Caco-2 (cell line): ENCODE measurements at regions not wholly inside any gene's neighbourhood (a gene's known extent, or its start where the extent isn't known, plus 50 kb on each side); places are given as distances from the start of the nearest gene placed in this dataset.

Source experiments
- BruUV-seq: library from RNA; stranded (reverse); fragments of 400-500 nt; replicated peaks from 2 replicates; lab custom pipeline; 2021; lab: Mats Ljungman, UMichigan
- CTCF ChIA-PET: fragments of 300-600 bp; sonication (Branson Sonifier 250); formaldehyde crosslinking; loops from one replicate; lab custom pipeline; 2022; ENCODE audit warnings: antibody characterized with exemption; lab: Charles Lee
- POLR2A ChIA-PET: fragments of 300-600 bp; sonication (Branson Sonifier 250); formaldehyde crosslinking; loops from one replicate; lab custom pipeline; 2022; ENCODE audit warnings: antibody characterized with exemption; lab: Charles Lee
- DNase-seq, 2 experiments: peaks; one replicate each; pipeline versions ENCODE4 v3.0.0 to v3.0.0-alpha.2; 2020 to 2022
- H3K27me3 ChIP-seq: replicated peaks from 2 replicates; pipeline ENCODE4 v1.6.0; 2011; ENCODE audit warnings: low read length; ENCODE audit not compliant: control insufficient read depth, insufficient read depth
- H3K36me3 ChIP-seq: 2 replicates; pipeline ENCODE4 v1.5.1; 2011; ENCODE audit warnings: low read length; ENCODE audit not compliant: control insufficient read depth, insufficient read depth
- H3K4me1 ChIP-seq: fragments of 250-450 bp; sonication (Bioruptor Pico); 2 replicates; pipeline ENCODE4 v1.5.1; 2020; ENCODE audit warnings: mild to moderate bottlenecking
- H3K4me3 ChIP-seq: 2 replicates; pipeline ENCODE4 v1.5.1; 2011; ENCODE audit warnings: low read depth, mild to moderate bottlenecking, control low read depth, low read length
- H3K9me3 ChIP-seq: fragments of 250-450 bp; sonication (Bioruptor Pico); 2 replicates; pipeline ENCODE4 v1.5.1; 2020; ENCODE audit warnings: mild to moderate bottlenecking, moderate library complexity
- H3K27ac Mint-ChIP-seq: one replicate; pipeline ENCODE4 v1.8.0; 2022; ENCODE audit warnings: mixed read lengths; ENCODE audit not compliant: unreplicated experiment
- H3K27me3 Mint-ChIP-seq: one replicate; pipeline ENCODE4 v1.8.0; 2022; ENCODE audit warnings: mixed read lengths; ENCODE audit not compliant: insufficient read depth, unreplicated experiment
- H3K36me3 Mint-ChIP-seq: one replicate; pipeline ENCODE4 v1.8.0; 2022; ENCODE audit warnings: mild to moderate bottlenecking, mixed read lengths; ENCODE audit not compliant: insufficient read depth, unreplicated experiment
- H3K4me1 Mint-ChIP-seq: one replicate; pipeline ENCODE4 v1.8.0; 2022; ENCODE audit warnings: low read depth, mixed read lengths; ENCODE audit not compliant: unreplicated experiment
- H3K4me3 Mint-ChIP-seq: one replicate; pipeline ENCODE4 v1.8.0; 2022; ENCODE audit warnings: mild to moderate bottlenecking, moderate library complexity, mixed read lengths; ENCODE audit not compliant: unreplicated experiment
- H3K9me3 Mint-ChIP-seq: one replicate; pipeline ENCODE4 v1.8.0; 2022; ENCODE audit warnings: mixed read lengths; ENCODE audit not compliant: unreplicated experiment
- CTCF ChIP-seq, 2 experiments: fragments of 200-600 bp in 1 of 2; IDR thresholded peaks; 1 replicate in 1 of 2; 2 replicates in 1 of 2; pipeline versions ENCODE4 v1.5.1 to v1.8.0; 2011 to 2022; ENCODE audit warnings: antibody characterized with exemption in 1 of 2, control low read depth in 1 of 2, inconsistent platforms in 1 of 2, low read depth in 1 of 2, low read length in 1 of 2, mild to moderate bottlenecking in 1 of 2, moderate library complexity in 1 of 2; ENCODE audit not compliant: insufficient read depth in 1 of 2, severe bottlenecking in 1 of 2, unreplicated experiment in 1 of 2
- intact Hi-C: fragments of 100-400 bp; cut with micrococcal nuclease; formaldehyde crosslinking; loops from one replicate; pipeline ENCODE4 v1.10.0; 2022; ENCODE audit not compliant: unreplicated experiment

- H3K27me3 ChIP-seq: no peaks in the 10 kb centered on the region; the same call in 1 of the 2 replicates
- no TSS peak for BruUV-seq
- H3K36me3 ChIP-seq: no peaks in the 10 kb centered on the region
- peaks cover 5% of the 10 kb centered on the region for H3K4me1 ChIP-seq
- intact Hi-C loops: no loop called here
- ChIA-PET POLR2A (interaction anchor here (0.5 kb wide), 1 partner anchor 202 kb away, joined by 4 read pairs; no protein-coding TSS in a partner anchor), CTCF (no interaction called here)
- no peaks in the 10 kb centered on the region for H3K4me1 Mint-ChIP-seq
- H3K4me3 ChIP-seq: no peak overlapping the region
- no peaks in the 10 kb centered on the region for H3K9me3 ChIP-seq
- H3K27me3 Mint-ChIP-seq: peaks cover 17% of the 10 kb centered on the region
- H3K27ac Mint-ChIP-seq: no peak overlapping the region
- no peaks in the 10 kb centered on the region for H3K36me3 Mint-ChIP-seq
- H3K9me3 Mint-ChIP-seq: no peaks in the 10 kb centered on the region
- H3K4me3 Mint-ChIP-seq: no peak overlapping the region
- no peak for DNase-seq
- no peak for TF ChIP-seq CTCF (IDR thresholded peaks at IDR 0.05; ENCODE audit: insufficient read depth in 1 of 2, low read depth in 1 of 2, low read length in 1 of 2, severe bottlenecking in 1 of 2, unreplicated experiment in 1 of 2)
Measured at GRCh38 chr7:42476255-42476654, 239.2 kb upstream of the GLI3 start.

DNA sequence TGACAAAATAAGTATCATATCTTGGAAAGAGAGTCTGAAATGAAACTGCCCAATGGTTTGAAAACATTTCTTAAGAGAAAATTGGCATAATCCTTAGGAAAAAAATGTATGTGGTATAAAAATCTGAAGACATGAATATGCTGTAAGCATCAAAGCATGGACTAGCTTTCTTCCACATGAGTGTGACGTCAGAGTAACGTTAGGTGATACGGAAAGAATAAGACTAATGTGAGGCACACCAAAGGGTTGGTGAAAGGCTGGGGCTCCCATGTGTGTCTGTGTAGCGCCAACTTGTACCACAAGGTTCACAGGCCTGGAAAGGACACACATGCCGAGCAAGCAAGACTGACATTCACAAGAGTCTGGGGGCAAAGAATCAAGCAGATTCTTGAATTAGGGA lies 238.1 kb upstream of the GLI3 start:
- ChIA-PET POLR2A (no interaction called here), CTCF (no interaction called here)
- H3K4me3 Mint-ChIP-seq: no peak overlapping the region
- no peak overlapping the region for H3K27ac Mint-ChIP-seq
- H3K4me1 Mint-ChIP-seq: no peaks in the 10 kb centered on the region
- H3K36me3 Mint-ChIP-seq: no peaks in the 10 kb centered on the region
- no peak for TF ChIP-seq CTCF (IDR thresholded peaks at IDR 0.05; ENCODE audit: insufficient read depth in 1 of 2, low read depth in 1 of 2, low read length in 1 of 2, severe bottlenecking in 1 of 2, unreplicated experiment in 1 of 2)
- Histone ChIP-seq H3K36me3 (no peaks in the 10 kb centered on the region), H3K9me3 (no peaks in the 10 kb centered on the region), H3K27me3 (no peaks in the 10 kb centered on the region; the same call in 1 of the 2 replicates), H3K4me1 (peaks cover 5% of the 10 kb centered on the region), H3K4me3 (no peak overlapping the region)
- H3K9me3 Mint-ChIP-seq: no peaks in the 10 kb centered on the region
- intact Hi-C loops: no loop called here
- no TSS peak for BruUV-seq
- no peak for DNase-seq
- peaks cover 17% of the 10 kb centered on the region for H3K27me3 Mint-ChIP-seq

- Mint-ChIP-seq H3K27me3 (peaks cover 17% of the 10 kb centered on the region), H3K36me3 (no peaks in the 10 kb centered on the region), H3K27ac (no peak overlapping the region), H3K9me3 (no peaks in the 10 kb centered on the region), H3K4me1 (no peaks in the 10 kb centered on the region), H3K4me3 (no peak overlapping the region)
- TF ChIP-seq CTCF (IDR thresholded peaks at IDR 0.05; ENCODE audit: insufficient read depth in 1 of 2, low read depth in 1 of 2, low read length in 1 of 2, severe bottlenecking in 1 of 2, unreplicated experiment in 1 of 2): no peak
- ChIA-PET POLR2A (no interaction called here), CTCF (no interaction called here)
- no TSS peak for BruUV-seq
- H3K36me3 ChIP-seq: no peaks in the 10 kb centered on the region
- no peak for DNase-seq
- no peaks in the 10 kb centered on the region for H3K4me1 ChIP-seq
- intact Hi-C loops: no loop called here
- no peak overlapping the region for H3K4me3 ChIP-seq
- no peaks in the 10 kb centered on the region for H3K9me3 ChIP-seq
- no peaks in the 10 kb centered on the region; the same call in 1 of the 2 replicates for H3K27me3 ChIP-seq
Measured at GRCh38 chr7:42473099-42473498, 236.1 kb upstream of the GLI3 start.
